Activated T-cell treated with anti-CD3 and anti-CD28 coated beads, Interleukin-2, amount 50 U/mL, for 24 hours (primary cell): ENCODE measurements at regions not wholly inside any gene's neighbourhood (a gene's known extent, or its start where the extent isn't known, plus 50 kb on each side); places are given as distances from the start of the nearest gene placed in this dataset.
"Not testable (repeated sequence)": the region's sequence is repeated elsewhere in the genome, so short reads cannot be mapped to it uniquely, and the experiment has no call there.

ENCODE experiments used
- DNase-seq: peaks from one replicate; pipeline ENCODE4 v3.0.0-alpha.2; 2020
- H3K27ac Mint-ChIP-seq: 2 replicates; pipeline ENCODE4 v1.8.0; 2020; ENCODE audit warnings: mild to moderate bottlenecking, mixed read lengths
- H3K27me3 Mint-ChIP-seq: 2 replicates; pipeline ENCODE4 v1.8.0; 2020; ENCODE audit warnings: mixed read lengths
- H3K36me3 Mint-ChIP-seq: 2 replicates; pipeline ENCODE4 v1.8.0; 2020; ENCODE audit warnings: low read depth, mixed read lengths
- H3K4me1 Mint-ChIP-seq: 2 replicates; pipeline ENCODE4 v1.8.0; 2020; ENCODE audit warnings: low read depth, mixed read lengths
- H3K4me3 Mint-ChIP-seq: 2 replicates; pipeline ENCODE4 v1.8.0; 2020; ENCODE audit warnings: mild to moderate bottlenecking, moderate library complexity, mixed read lengths
- H3K9me3 Mint-ChIP-seq: 2 replicates; pipeline ENCODE4 v1.8.0; 2020; ENCODE audit warnings: mixed read lengths

DNA sequence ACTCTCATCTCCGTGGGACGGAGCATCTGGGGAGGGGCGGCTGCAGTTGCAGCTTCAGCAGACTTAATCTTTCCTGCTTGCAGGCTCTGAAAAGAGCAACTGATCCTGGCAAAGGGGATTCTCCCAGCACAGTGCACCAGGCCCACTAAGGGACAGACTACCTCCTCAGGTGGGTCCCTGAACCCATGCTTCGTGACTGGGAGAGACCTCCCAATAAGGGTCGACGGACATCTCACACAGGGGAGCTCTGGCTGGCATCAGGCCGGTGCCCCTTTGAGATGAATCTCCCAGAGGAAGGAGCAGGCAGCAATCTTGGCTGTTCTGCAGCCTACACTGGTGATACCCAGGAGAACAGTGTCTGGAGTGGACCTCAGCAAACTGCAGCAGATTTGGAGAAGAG is 303.3 kb upstream of the FGF16 start:
- no peaks in the 10 kb centered on the region for H3K9me3 Mint-ChIP-seq
- no peak for DNase-seq
- H3K27ac Mint-ChIP-seq = no peak overlapping the region
- H3K27me3 Mint-ChIP-seq = peaks cover 39% of the 10 kb centered on the region
- H3K4me1 Mint-ChIP-seq = no peaks in the 10 kb centered on the region
- H3K4me3 Mint-ChIP-seq = no peak overlapping the region
- H3K36me3 Mint-ChIP-seq = no peaks in the 10 kb centered on the region

GRCh38 chrX:77160301-77160700 is 286.9 kb upstream of the FGF16 start:
- no peak overlapping the region for H3K27ac Mint-ChIP-seq
- peak; percentile 51 for DNase-seq
- H3K27me3 Mint-ChIP-seq = peaks cover 3% of the 10 kb centered on the region
- no peaks in the 10 kb centered on the region for H3K9me3 Mint-ChIP-seq
- H3K4me3 Mint-ChIP-seq = no peak overlapping the region
- H3K4me1 Mint-ChIP-seq = no peaks in the 10 kb centered on the region
- no peaks in the 10 kb centered on the region for H3K36me3 Mint-ChIP-seq

GRCh38 chrX:77162777-77163176 is 284.4 kb upstream of the FGF16 start:
- H3K4me3 Mint-ChIP-seq = no peak overlapping the region
- H3K27me3 Mint-ChIP-seq = peaks cover 7% of the 10 kb centered on the region
- no peaks in the 10 kb centered on the region for H3K4me1 Mint-ChIP-seq
- H3K36me3 Mint-ChIP-seq = no peaks in the 10 kb centered on the region
- no peak overlapping the region for H3K27ac Mint-ChIP-seq
- DNase-seq = no peak
- no peaks in the 10 kb centered on the region for H3K9me3 Mint-ChIP-seq

DNA sequence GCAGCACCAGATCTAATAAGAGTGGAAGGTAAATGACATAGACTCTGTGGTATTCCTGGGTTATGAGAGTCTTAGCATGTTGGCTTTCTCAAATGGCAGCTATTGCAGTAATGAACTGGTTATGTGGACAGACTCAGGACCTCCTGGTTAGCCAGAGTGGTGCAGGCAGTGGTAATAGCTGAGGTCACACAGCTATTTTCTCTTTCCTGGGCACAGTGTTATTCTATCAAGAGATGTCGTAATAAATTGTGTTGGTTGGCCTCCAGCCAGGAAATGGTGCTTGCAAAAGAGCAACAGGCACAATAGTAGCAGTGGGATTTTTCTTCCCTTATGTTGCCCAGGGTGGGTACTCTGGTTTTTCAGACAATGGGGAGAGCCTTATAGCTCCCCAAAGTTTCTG is 279.2 kb upstream of the FGF16 start:
- no peak overlapping the region for H3K27ac Mint-ChIP-seq
- DNase-seq = no peak
- H3K4me3 Mint-ChIP-seq = no peak overlapping the region
- H3K27me3 Mint-ChIP-seq = peaks cover 22% of the 10 kb centered on the region
- H3K4me1 Mint-ChIP-seq = no peaks in the 10 kb centered on the region
- no peaks in the 10 kb centered on the region for H3K9me3 Mint-ChIP-seq
- no peaks in the 10 kb centered on the region for H3K36me3 Mint-ChIP-seq

GRCh38 chrX:77174680-77175519 is 272.3 kb upstream of the FGF16 start:
- no peak overlapping the region for H3K4me3 Mint-ChIP-seq
- H3K27me3 Mint-ChIP-seq = peaks cover 11% of the 10 kb centered on the region
- DNase-seq = no peak
- H3K4me1 Mint-ChIP-seq = no peaks in the 10 kb centered on the region
- H3K9me3 Mint-ChIP-seq = no peaks in the 10 kb centered on the region
- no peak overlapping the region for H3K27ac Mint-ChIP-seq
- no peaks in the 10 kb centered on the region for H3K36me3 Mint-ChIP-seq

- Mint-ChIP-seq H3K4me1 (no peaks in the 10 kb centered on the region), H3K27me3 (peaks cover 22% of the 10 kb centered on the region), H3K9me3 (peaks cover 12% of the 10 kb centered on the region), H3K4me3 (no peak overlapping the region), H3K36me3 (no peaks in the 10 kb centered on the region), H3K27ac (no peak overlapping the region)
- no peak for DNase-seq
Measured at GRCh38 chrX:77200663-77201062, 246.5 kb upstream of the FGF16 start.

DNA sequence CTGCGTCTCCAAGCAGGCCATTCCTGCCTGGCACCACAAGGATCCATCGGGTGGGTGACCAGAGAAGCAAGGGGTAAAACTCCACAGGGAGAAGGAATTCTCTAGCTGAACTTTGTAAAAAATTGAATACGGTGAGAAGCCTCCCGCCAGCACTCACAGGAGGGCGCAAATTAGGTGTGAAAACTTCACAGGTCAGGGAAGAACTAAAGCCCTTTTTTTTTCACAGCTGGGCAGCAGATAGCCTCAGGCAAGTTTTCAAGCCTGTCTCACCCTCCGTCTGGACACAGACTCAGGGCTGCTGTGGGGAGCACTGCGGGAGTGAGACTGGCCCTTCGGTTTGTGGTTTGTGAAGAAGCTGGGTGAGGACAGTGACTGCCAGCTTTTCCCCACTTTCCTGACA is 224.1 kb upstream of the FGF16 start:
- DNase-seq = no peak
- peaks cover 76% of the 10 kb centered on the region for H3K27me3 Mint-ChIP-seq
- H3K36me3 Mint-ChIP-seq = no peaks in the 10 kb centered on the region
- no peak overlapping the region for H3K27ac Mint-ChIP-seq
- H3K4me1 Mint-ChIP-seq = no peaks in the 10 kb centered on the region
- H3K4me3 Mint-ChIP-seq = no peak overlapping the region
- no peaks in the 10 kb centered on the region for H3K9me3 Mint-ChIP-seq

DNA sequence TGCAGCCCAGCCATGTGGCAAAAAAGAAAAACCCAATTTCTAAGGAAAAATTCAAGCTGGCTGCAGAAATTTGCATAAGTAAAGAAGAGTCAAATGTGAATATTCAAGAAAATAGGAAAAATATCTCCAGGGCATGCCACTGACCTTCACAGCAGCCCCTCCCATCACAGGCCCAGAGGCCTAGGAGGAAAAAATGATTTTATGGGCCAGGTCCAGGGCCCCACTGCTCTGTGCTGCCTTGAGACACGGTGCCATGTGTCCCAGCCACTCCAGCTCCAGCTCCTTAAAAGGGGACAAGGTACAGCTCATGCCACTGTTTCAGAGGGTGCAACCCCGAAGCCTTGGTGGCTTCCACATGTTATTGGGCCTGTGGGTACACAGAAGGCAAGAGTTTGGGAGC is 182.7 kb upstream of the FGF16 start:
- peaks cover 14% of the 10 kb centered on the region for H3K9me3 Mint-ChIP-seq
- H3K27ac Mint-ChIP-seq = no peak overlapping the region
- DNase-seq = no peak
- peaks cover 32% of the 10 kb centered on the region for H3K27me3 Mint-ChIP-seq
- H3K4me3 Mint-ChIP-seq = no peak overlapping the region
- no peaks in the 10 kb centered on the region for H3K36me3 Mint-ChIP-seq
- no peaks in the 10 kb centered on the region for H3K4me1 Mint-ChIP-seq

DNA sequence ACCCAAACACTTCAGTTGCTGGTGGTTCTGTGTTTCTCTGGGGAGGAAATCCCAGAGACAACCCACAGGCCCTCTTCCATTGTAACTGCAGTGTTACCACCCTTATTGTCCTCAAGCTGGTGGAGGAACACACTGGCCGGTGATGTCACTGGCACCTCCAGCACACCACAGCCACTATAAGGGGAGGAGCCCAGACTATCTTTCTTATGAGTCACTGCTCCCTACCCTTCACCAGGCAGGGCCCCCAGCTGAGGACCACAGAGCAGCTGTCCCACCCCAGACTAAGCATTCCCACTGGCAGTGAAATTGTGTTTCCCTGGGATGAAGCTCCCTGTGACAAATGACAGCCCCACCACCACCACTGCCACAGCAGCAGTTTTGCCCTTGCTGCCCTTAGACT is 171.8 kb upstream of the FGF16 start:
- no peak overlapping the region for H3K4me3 Mint-ChIP-seq

DNA sequence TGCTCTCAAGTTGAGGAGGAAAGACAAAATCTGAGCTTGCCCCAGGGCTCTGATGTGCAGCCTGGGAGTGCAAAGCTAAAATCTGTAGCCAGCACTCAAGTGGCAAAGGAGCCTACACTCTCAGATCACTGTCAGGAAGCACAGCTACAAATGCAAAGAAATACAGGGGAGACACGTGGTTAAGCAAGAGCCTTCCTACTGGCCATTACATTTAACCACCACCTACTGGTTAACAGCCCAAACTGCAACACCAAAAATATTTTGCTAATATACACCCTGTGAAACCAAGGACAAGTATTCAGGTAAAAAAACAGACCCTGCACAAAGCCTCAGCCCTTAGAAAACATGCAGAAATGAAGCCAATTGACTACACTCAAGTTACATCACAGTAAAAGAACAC is 170.4 kb upstream of the FGF16 start:
- Mint-ChIP-seq H3K4me1 (no peaks in the 10 kb centered on the region), H3K36me3 (no peaks in the 10 kb centered on the region), H3K27me3 (peaks cover 4% of the 10 kb centered on the region), H3K4me3 (no peak overlapping the region), H3K27ac (no peak overlapping the region), H3K9me3 (peaks cover 2% of the 10 kb centered on the region)
- no peak for DNase-seq

More for the DNA sequence above, 171.8 kb upstream of the FGF16 start:
- Mint-ChIP-seq H3K27ac (no peak overlapping the region), H3K27me3 (peaks cover 3% of the 10 kb centered on the region), H3K4me1 (no peaks in the 10 kb centered on the region), H3K36me3 (no peaks in the 10 kb centered on the region), H3K9me3 (peaks cover 2% of the 10 kb centered on the region)
- no peak for DNase-seq

GRCh38 chrX:77277911-77278310 is 169.3 kb upstream of the FGF16 start:
- Mint-ChIP-seq H3K4me1 (no peaks in the 10 kb centered on the region), H3K36me3 (no peaks in the 10 kb centered on the region), H3K27me3 (peaks cover 12% of the 10 kb centered on the region), H3K27ac (no peak overlapping the region), H3K9me3 (no peaks in the 10 kb centered on the region), H3K4me3 (no peak overlapping the region)
- no peak for DNase-seq

GRCh38 chrX:77279373-77279772 is 167.8 kb upstream of the FGF16 start:
- H3K27me3 Mint-ChIP-seq = peaks cover 26% of the 10 kb centered on the region
- not testable (repeated sequence) for DNase-seq, H3K36me3 Mint-ChIP-seq, H3K4me3 Mint-ChIP-seq, H3K9me3 Mint-ChIP-seq, H3K27ac Mint-ChIP-seq, H3K4me1 Mint-ChIP-seq

DNA sequence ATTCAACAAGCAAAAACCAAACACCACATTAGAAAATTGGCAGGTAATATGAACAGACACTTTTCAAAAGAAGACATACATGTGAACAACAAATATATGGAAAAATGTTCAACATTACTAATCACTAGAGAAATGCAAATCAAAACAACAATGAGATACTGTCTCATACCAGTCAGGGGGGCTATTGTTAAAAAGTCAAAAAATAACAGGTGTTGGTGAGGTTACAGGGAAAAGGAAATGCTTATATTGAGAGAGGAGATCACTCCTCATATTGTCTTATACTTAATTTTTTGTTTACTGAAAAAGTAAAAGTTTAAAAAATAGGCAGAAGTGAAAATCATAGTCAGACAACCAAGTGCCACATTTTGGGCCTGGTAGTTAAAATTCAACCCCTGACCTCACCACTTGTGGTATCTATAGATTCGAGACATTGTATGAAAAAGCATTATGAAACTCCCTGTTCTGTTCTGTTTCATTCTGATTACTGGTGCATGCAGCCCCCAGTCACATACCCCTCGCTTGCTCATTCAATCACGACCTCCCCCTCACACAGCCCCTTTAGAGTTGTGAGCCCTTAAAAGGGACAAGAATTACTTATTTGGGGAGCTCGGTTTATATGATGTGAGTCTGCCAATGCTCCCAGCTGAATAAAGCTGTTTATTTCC is 153.7 kb upstream of the FGF16 start:
- no peak for DNase-seq
- Mint-ChIP-seq H3K36me3 (no peaks in the 10 kb centered on the region), H3K4me1 (no peaks in the 10 kb centered on the region), H3K27me3 (peaks cover 37% of the 10 kb centered on the region), H3K27ac (no peak overlapping the region), H3K4me3 (no peak overlapping the region), H3K9me3 (peaks cover 9% of the 10 kb centered on the region)

GRCh38 chrX:77298296-77298695 is 148.9 kb upstream of the FGF16 start:
- H3K36me3 Mint-ChIP-seq = no peaks in the 10 kb centered on the region
- H3K27ac Mint-ChIP-seq = no peak overlapping the region
- no peak overlapping the region for H3K4me3 Mint-ChIP-seq
- peaks cover 10% of the 10 kb centered on the region for H3K9me3 Mint-ChIP-seq
- H3K4me1 Mint-ChIP-seq = no peaks in the 10 kb centered on the region
- peaks cover 54% of the 10 kb centered on the region for H3K27me3 Mint-ChIP-seq
- DNase-seq = no peak

DNA sequence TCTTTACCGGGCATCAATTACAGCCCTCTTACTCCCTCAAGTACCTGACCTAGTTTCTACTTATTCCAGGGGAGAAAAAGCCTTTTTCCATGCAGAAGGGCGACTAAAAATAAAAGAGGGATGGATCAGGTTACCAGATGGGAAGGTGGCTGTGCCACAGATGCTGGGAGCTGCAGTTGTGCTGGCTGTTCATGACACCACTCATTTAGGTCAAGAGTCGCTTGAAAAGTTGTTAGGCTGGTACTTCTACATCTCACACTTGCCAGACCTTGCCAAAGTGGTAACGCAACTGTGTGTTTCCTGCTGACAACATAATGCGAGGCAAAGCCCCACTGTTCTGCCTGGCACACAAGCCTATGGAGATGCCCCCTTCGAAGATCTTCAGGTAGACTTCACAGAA is 148.4 kb upstream of the FGF16 start:
- Mint-ChIP-seq H3K36me3 (no peaks in the 10 kb centered on the region), H3K27me3 (peaks cover 57% of the 10 kb centered on the region), H3K4me3 (no peak overlapping the region), H3K4me1 (no peaks in the 10 kb centered on the region), H3K9me3 (peaks cover 12% of the 10 kb centered on the region), H3K27ac (no peak overlapping the region)
- no peak for DNase-seq
